ENCODE measurements at regions not wholly inside any gene's neighbourhood (a gene's known extent, or its start where the extent isn't known, plus 50 kb on each side); places are given as distances from the start of the nearest gene placed in this dataset.

DNA sequence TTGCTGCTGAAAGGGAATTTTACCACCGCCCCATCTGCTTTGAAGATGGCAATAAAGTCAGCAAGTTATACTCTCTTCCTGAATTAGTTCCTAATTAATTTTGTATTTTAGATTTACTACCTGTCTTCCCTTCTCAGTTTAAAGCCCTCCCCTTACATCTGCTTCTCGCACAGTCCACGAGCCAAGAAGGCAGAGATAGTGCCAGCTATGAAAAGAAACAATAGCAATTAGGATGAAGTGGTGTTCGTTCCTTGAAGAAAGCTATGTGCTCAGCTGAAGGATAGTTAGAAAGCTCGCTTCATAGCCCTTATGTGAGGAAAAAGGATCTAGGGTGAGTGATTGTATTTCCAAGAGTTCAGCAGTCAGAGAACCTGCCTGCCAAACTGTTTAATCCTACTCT, 1678.8 kb upstream of the TENM3 start:
- no peak for DNase-seq

DNA sequence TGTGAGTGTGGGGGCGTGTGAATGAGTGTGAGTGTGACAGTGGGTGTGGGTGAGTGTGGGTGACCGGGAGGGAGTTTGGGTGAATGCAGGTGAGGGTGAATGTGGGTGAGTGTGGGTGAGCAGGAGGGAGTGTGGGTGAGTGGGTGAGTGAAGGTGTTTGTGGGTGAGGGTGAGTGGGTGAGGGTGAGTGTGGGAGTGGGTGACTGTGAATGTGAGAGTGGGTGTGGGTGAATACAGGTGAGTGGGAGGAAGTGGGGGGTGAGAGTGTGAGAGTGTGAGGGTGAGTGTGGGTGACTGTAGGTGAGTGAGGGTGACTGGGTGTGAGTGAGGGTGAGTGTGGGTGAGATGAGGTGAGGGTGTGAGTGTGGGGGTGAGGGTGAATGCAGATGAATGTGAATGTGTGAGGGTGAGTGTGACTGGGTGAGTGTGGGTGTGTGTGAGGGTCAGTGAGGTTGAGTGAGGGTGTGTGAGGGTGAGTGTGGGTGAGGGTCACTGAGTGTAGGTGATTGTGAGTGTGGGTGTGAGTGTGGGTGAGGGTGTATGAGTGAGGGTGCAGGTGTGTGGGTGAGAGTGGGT, 1677.3 kb upstream of the TENM3 start:
- no peak for DNase-seq

DNA sequence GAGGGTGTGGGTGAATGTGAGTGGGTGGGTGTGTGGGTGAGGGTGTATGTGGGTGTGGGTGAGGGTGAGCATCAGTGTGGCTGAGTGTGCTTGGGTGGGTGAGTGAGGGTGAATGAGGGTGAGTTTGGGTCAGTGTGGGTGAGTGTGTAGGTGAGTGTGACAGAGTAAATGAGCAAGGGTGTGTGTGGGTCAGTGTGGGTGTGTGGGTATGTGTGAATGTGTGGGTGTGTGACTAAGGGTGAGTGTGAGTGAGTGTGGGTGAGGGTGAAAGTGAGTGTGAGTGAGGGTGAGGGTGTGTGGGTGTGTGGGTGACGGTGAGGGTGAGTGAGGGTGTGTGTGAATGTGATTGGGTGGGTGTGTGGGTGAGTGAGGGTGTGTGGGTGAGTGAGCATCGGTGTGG, 1676.7 kb upstream of the TENM3 start:
- no peak for DNase-seq

DNA sequence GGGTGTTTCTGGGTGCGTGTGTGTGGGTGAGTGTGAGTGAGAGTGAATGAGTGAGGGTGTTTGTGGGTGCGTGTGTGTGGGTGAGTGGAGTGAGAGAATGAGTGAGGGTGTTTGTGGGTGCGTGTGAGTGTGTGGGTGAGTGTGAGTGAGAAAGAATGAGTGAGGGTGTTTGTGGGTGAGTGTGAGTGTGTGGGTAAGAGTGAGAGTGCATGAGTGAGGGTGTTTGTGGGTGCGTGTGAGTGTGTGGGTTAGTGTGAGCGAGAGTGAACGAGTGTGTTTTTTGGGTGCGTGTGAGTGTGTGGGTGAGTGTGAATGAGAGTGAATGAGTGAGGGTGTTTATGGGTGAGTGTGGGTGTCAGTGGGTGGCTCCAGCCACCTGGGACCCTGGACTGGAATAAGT, 1676.1 kb upstream of the TENM3 start:
- DNase-seq: no peak

DNA sequence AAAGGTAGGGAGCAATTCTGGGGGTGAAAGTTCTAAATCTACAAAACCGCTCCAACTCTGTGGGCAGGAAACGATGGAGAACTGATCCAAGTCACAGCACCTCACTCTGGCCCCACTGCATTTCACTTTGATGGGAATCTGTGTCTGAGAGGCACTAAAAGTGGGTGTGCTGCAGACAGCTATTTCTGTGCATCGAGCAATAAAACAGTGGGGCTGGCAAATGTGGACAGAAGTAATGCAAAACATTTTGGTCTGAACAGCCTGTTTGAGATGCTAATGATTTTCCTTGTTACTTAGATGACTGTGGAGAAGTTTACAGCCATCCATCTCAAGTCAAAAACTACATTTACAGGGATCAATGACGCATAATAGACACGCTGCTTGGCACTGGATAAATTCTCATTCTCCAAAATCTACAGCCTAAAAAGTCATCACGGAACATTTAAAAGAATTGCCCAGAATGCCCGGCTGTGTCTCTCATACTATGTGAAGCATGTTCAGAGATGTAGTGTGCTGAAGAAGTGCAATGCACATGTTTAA, 1671.6 kb upstream of the TENM3 start:
- no peak for DNase-seq

DNA sequence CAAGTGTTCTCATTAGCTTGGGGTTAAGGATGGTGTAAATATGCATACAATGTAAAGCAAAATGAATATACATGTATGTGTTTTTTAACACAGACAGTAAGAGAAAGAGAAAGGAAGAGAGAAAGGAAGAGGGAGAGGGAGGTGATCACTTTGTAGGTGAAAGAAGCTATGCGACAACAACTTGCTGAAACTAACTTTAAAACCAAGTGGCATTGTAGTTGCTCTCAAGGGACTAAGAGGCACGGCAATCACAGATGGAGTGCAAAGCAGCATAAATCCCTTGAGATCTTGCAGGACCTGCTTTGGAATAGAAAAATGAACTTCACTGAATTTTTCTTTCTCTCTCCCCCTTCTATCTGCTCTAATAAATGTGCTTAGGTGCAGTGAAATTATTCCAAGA, 1665.0 kb upstream of the TENM3 start:
- DNase-seq: peak; percentile 40

DNA sequence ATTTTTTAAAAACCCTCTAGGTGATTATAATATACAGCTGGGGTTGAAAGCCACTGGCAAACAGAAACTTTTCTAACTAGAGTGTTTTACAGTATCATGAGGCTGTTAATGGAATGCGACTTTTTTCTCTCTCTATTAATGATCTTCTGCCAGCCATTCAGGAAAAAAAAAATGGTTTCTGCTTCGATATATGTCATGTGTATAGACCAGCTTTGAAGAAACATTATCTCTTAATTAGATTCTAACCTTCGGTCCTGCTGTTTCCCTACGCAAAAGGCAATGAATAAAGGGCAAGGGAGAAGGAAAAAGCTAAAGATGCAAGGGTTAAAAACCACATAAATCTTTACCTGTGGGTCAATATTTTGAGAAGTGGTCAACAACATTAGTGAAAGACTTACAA, 1662.1 kb upstream of the TENM3 start:
- no peak for DNase-seq

DNA sequence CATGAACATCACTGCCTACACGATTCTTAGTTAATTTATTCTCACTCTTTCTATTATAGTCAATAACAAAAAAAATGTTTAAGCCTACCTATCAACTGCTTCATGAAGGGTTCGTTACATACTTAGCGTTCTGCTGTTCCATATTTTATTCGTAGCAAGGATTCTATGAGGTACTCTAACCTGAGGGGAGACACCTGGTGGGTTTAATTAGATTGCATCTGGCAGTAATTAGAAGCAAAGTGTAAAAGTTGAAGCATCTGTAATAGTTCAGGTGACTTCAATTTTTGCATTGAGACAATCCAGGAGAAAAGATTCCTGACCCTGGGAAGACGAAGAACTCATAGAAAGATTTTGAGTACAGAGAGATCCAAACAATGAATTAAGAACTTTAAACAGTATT, 1655.8 kb upstream of the TENM3 start:
- DNase-seq: no peak

DNA sequence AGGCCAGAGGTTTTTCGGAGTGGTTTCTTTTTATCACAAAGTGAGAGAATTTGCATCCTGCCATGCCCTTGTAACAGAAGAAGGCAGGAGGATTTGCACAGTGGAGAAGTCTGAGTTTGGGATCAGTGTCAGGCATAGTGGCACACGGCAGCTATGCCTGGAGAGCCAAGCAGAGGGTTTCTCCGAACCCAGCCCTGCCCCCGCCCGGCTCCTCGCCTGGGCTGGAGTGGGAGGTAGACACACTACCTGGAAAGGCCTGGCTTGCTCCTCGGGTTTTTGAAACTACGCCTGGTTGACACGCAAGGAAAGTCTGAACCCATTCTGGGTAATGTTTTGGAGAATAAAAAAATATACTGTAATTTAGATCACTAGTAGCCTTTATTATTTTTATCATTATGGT, 1653.6 kb upstream of the TENM3 start:
- DNase-seq: no peak

DNA sequence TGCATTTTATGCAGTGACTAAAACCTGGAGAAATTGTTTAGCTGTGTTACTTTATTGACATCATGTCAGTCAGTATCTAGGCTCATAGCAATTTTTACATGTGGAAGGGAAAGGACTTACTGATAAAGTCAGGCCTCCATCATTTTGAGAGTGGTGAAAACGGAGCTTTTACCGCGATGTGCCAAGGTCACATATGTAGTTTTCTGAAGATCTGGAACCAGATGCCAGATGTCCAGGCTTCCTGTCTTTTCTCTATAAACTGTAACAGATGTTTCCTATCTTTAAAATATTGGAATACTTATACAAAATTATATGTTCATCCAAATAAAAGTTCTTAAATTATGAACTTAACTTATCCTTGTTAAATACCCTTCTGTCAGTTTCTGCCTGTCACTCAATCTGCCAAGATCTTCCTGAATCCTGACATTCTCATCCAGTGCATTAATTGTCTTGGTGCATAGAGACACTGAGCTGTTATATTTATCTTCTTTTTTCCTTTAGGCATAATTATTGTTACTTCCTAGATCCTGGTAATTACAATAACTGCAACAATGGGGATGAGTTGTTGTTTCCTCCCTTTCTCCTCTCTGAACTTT, 1646.2 kb upstream of the TENM3 start:
- DNase-seq: no peak

DNA sequence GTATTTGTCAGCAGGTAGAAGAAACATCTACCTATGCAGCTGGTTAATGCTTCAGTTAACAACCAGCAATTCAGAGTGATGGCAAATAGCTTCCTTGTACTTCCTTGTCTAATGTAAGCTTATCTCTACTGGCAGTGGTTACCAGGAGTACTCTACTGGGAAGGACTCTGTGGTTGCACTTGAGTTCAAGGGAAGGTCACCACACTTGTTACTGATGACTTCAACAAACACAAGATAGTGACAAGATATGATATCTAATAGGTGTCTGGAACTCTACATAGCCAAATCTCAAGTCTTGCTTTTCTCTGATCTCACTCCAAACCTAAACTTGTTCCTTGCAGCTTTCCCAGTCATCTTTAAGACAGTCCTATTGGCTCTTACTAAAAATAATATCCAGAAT, 1644.9 kb upstream of the TENM3 start:
- DNase-seq: no peak

DNA sequence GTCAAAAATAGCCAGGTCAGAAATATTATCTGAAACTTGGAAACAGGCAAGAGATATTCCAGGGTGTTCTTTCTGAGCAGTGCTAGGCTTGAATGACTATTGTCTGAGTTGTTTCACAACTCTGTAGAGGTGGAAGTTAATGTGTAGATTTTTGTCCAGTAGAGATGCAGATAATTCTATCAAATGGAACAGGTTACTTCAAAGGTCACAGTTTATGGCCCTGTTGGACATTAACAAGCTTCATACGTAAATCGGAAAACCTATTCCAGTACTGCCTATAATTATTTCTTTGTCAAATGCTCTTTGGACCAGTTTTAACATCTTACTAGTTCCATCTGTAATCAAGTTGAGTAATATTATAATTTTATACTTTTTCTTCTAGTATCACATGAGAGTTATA, 1639.4 kb upstream of the TENM3 start:
- DNase-seq: no peak

DNA sequence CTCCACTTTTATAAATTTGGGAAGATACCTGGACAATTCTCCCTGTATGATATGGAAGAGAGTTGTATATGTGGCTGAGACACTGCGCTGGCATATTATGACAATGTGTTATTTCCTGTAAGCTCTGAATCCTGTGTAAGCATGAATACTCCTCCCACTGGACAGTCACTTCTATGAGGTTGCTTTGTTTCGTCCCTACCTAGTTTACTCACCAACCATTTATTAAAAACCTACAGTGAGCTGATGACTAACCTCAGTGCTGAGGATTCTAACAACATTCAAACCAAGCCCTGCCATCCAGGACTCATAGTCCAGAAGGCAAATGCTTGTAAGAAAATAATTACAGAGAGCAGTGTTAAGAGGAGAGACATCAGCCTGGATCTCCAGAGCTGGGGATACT, 1632.9 kb upstream of the TENM3 start:
- no peak for DNase-seq

DNA sequence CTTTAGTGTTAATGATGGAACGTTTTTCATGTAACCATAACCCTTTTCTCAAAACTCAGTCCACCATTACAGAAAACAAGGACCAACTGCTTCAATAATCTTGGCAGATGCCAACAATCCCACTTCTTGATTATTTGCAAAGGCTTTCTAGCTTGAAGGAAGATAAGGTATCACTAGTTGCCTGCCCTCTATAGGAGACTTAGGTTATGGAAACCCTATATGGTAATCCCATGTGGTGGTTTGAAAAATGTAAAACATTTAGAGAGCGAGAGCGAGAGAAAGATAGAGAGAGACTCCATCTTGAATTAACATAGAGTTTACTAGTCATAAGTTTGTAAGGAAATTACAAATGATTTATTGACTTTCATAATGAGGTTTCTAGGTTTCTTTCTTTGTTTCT, 1627.5 kb upstream of the TENM3 start:
- no peak for DNase-seq

DNA sequence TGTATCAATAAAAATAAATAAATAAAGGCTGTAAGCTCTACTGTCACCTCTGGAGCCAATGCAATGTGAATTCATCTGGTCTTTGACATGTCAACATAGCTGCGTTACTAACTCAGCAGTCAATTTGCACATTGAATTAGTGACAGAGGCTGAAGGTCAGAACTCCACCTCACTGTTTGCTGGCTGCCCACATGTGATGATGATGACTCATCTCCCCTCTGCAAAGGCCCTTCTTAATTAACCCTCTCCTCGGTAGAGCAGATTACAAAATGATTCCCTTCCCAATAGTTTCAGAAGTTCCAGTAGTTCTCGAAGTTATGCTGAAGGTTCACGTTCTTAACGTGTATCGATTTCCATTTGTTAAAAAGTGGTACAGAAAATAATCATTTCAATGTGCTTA, 1626.0 kb upstream of the TENM3 start:
- DNase-seq: no peak

DNA sequence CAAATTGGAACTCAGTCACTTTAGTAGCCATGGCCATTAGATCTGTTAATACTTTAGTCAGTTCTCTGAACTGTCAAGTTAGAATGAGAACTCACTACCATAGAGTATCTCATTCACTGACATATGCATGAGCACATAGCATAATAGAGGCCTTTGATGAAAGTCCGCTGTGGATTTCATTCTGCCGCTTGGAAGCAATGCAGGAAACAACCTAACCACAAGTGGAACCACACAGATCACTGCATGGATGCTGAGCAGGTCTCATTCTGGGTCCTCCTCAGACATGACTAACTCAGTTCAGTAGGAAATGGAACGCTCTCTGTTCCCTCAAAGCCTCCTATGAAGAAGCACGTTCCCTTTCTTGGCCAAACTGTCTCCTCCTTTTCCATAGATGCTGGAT, 1624.8 kb upstream of the TENM3 start:
- DNase-seq: no peak

DNA sequence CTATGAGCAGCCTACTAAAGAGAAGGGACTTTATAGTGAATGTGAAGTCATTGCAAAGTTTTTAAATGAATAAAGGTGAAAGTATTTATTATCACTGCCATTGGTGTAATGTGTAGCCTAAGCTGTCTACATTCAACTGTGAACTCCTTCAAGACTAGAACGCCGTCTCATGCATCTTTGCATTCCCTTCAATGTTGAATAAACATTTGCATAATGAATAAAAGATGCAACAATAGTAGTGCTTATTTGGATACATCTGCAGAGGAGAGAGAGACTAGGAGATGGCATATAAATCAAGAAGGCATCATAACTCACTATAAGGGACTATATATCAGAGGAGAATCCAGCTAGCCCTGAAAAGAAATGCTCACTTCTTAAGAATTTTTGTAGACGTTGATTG, 1623.8 kb upstream of the TENM3 start:
- DNase-seq: no peak

DNA sequence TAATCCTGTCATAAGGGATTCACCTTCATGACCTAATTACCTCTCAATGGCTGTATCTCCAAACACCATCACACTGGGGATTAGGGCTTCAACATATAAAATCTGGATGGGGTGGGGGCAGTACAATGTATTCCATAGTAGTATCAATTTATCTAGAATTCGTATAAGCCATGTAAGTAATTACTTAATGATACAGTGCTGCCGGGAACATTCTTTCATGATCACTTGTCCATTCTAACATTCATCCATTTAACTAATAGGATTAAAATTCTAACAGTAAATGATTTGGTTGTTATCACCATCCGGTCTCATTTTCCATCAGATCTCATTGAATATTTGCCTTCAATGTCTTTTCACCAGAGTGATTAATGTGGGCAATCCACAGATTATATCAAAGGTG, 1620.9 kb upstream of the TENM3 start:
- DNase-seq: no peak

DNA sequence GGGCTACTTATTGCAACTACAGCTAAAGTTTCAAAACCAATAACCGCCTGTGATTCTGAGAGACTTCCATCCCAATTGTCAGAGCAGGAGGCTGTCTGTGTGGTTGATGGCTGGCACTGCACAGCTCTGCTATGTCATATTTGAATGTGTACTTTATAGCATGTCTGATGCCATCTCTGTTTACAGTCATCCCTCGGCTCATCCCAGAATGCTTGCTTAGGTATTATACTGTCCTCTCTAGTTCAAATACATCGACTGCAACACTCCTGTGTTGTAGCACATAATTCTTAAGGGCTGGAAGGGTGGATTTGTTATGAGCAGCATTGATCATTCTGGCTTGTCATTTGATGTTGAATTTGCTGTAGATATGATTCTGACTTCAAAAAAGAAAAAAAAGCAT, 1617.5 kb upstream of the TENM3 start:
- no peak for DNase-seq

DNA sequence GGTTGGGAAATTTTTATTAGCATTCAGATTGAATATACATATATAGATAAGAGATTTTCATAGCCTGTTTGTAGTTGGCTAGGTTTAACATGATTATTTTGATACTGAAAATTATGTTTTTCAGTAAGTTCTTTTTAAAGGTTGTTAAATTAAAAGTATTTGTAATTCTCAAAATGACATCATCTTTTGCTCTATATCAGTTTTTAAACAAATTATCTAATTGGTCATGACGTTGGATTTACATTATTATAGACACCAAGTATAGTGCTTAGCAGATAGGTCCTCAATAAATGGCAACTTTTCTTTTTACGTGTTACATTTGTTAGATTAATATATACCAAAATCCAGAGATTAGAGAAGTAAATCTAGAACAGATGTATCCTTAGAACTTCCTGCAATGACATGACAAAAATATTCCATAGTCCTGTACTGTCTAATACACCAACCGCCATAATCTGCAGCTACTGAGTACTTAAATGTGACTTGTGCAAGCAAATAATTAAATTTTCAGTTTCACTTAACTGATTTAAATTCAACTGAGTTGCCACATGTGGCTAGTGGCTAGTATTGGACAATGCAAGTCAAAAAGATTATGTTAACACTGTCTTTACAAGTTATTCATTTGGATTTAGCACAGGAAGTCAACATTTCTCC, 1613.1 kb upstream of the TENM3 start:
- no peak for DNase-seq

DNA sequence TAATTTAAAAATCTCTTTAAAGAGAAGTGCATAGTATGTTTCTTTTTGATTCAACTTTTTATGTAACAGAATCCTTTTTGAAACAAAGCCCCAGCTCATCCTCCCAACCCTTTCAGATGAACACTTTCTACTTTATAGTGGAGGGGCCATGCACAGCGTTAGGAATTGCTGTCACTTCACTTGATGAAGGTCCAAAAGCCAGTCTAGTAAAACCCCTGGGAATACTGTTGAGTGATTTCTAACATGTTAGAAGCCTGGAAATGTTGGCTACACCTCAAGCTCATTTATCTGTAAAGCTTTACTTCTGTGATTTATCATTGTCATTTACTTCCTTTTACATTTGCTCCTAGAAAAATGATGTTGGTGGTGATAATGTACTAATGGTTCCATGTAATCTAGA, 1608.9 kb upstream of the TENM3 start:
- DNase-seq: peak; percentile 42

DNA sequence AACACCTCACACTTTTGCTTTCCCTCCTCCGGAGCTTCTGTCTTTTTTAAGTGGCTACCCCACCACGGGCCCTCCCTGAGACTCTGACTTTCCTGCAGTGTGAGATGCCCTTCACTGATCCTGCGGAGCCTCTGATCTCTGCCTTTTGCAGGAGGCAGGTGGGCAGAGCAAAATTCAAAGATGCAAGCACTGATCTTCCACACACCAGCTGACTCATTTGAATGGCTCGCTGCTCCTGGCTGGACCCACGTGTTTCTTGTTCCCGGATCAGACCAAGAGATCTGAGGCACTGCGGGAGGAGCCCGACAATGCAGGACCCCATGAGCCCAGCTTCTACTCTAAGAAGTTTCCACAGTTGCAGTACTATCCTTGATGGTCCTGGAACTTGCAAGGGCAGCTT, 1607.9 kb upstream of the TENM3 start:
- DNase-seq: no peak

DNA sequence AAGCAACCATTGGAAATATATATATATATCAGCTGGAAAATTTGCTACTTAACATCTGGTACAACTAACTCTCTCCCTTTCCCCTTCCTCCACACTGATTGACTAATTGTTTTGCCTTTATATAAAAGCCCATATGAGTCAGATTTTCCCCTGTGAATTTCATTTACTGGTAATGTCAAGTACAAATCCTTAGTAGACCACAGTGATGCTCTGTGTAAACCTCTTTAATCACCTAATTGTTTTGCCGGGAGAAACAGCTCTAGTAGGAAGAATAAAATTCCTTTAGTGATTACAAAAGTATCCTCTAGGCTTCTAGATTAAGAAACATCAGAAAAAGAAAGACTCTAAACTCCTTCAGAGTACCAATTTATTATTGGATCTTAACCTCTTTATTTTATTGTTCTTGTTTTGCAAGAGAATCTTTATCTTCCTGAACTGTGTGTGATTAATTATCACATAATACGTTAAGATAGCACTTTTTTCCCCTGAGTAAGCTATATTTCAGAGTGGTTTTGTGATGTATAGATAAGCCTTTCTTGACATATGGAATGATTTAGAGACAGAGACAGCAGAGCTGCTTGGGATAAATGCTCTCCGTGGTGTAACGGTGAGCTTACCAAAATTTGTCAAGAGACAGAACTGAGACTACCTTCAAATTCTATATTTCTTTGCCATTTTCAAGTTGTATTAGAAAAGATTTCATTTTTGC, 1606.4 kb upstream of the TENM3 start:
- DNase-seq: peak; percentile 30

DNA sequence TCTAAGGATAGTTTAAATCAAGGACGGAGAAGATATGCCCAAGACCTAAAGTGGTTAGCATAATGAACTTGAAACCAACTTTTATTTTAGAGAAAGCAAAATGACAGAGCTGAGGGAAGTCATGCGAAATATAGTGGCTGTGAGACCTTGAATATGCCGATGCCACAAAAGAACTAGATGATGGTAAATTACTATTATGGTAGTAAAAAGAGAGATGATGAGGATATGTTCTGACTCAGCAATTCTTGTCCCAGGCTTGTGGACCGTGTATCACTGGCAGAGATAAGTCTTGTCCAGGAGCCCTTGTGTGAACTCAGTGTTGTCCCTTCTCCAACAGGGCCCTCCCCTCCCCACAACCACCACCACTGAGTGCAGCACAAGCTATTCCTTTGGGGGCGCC, 1605.6 kb upstream of the TENM3 start:
- DNase-seq: no peak
